Ovary (tissue), 7 donors: ENCODE measurements at regions not wholly inside any gene's neighbourhood (a gene's known extent, or its start where the extent isn't known, plus 50 kb on each side); places are given as distances from the start of the nearest gene placed in this dataset. TPM values are rescaled to one million over a fixed set of nuclear protein-coding genes. Genes with fewer than 3 reads are reported as not detected.
"Not testable (repeated sequence)": the region's sequence is repeated elsewhere in the genome, so short reads cannot be mapped to it uniquely, and the experiment has no call there.

Source experiments
- DNase-seq, 5 donors: peaks; one replicate each; pipeline ENCODE4 v3.0.0-alpha.2; 2019 to 2020
- H3K27ac ChIP-seq, 2 donors: fragments of 200-600 bp; one replicate each; pipeline versions ENCODE4 v1.5.1 to v1.8.0; 2019 to 2022
- H3K27me3 ChIP-seq: fragments of 200-600 bp; one replicate; pipeline ENCODE4 v1.8.0; 2022
- H3K36me3 ChIP-seq: fragments of 200-600 bp; sonication (generic); one replicate; pipeline ENCODE4 v1.5.1; 2019
- H3K4me1 ChIP-seq: one replicate; pipeline ENCODE4 v1.8.1; 2013; ENCODE audit warnings: mild to moderate bottlenecking, moderate library complexity; ENCODE audit not compliant: insufficient read depth
- H3K4me3 ChIP-seq: fragments of 200-600 bp; sonication (generic); one replicate; pipeline ENCODE4 v1.5.1; 2017
- H3K9me3 ChIP-seq, 2 donors: fragments of 200-600 bp in 1 of 2; sonication (generic) in 1 of 2; one replicate each; pipeline versions ENCODE4 v1.5.1 to v1.8.1; 2013 to 2019; ENCODE audit warnings: mild to moderate bottlenecking in 1 of 2, moderate library complexity in 1 of 2
- CTCF ChIP-seq, 3 donors: fragments of 450-650 bp in 2 of 3; fragments of 200-600 bp in 1 of 3; IDR thresholded peaks; one replicate each; pipeline versions ENCODE4 v1.5.1 to v1.8.0; 2016 to 2022; ENCODE audit warnings: antibody characterized with exemption in 3 of 3, mild to moderate bottlenecking in 1 of 3
- EP300 ChIP-seq: sonication (generic); formaldehyde crosslinking; IDR thresholded peaks from one replicate; pipeline ENCODE4 v1.6.1; 2017; ENCODE audit warnings: antibody characterized with exemption
- POLR2A ChIP-seq: fragments of 450-650 bp; IDR thresholded peaks from one replicate; pipeline ENCODE4 v1.6.1; 2017; ENCODE audit warnings: antibody characterized with exemption, mild to moderate bottlenecking, moderate library complexity
- WGBS, 3 donors: extraction: QIAGEN DNeasy Blood & Tissue Kit in 1 of 3; methylation state at CpG; one replicate each; pipeline versions ENCODE4 v1.1.5 to v1.1.7; 2013 to 2017; 5-methylcytosine and 5-hydroxymethylcytosine counted together
- intact Hi-C, 4 donors: fragments of 100-400 bp; cut with DNase I; formaldehyde crosslinking; loops; one replicate each; pipeline versions ENCODE4 v1.11.0 to v1.15.1; 2022 to 2023
- small RNA-seq: library from RNA; depleted of rRNA; stranded (forward); fragments of <200 nt; gene quantifications from one replicate; pipeline ENCODE3, GENCODE V24; 2016
- donor health status: DM: no; HTN: no; CAD: no; lungs with moderate emphysema.
- donor health status: DM: no; HTN: no; CAD: no.
- donor health status: Bipolar disorder and iron deficiency.
- donor health status: DM: no; HTN: no; CAD: no.
- donor health status: DM: yes; HTN: yes; CAD: no.

- DNase-seq: no peak
- H3K4me3 ChIP-seq: no peak overlapping the region
- WGBS, 3 donors: 88 to 94% (median 90%) methylated on average over 4 of the region's 4 CpGs
- no peaks in the 10 kb centered on the region for H3K9me3 ChIP-seq
- no peak overlapping the region for H3K27ac ChIP-seq
- H3K27me3 ChIP-seq: no peaks in the 10 kb centered on the region
- TF ChIP-seq EP300 (no peak), POLR2A (no peak), CTCF (IDR thresholded peaks at IDR 0.05) (no peak)
- intact Hi-C loops: no loop called here
- H3K36me3 ChIP-seq: no peaks in the 10 kb centered on the region
- H3K4me1 ChIP-seq: no peaks in the 10 kb centered on the region
Observed at GRCh38 chr12:131647667-131648066, 63.2 kb upstream of the SFSWAP start.

- DNase-seq, H3K4me1 ChIP-seq, H3K9me3 ChIP-seq, intact Hi-C loops, H3K4me3 ChIP-seq, H3K27ac ChIP-seq, H3K27me3 ChIP-seq, H3K36me3 ChIP-seq: not testable (repeated sequence)
- WGBS, 3 donors: 70 to 72% methylated on average over 3 to 9 of the region's 13 CpGs; no CpG with 5 or more reads in 1 of the 3 donors
Observed at GRCh38 chr12:131655469-131656174, 55.3 kb upstream of the SFSWAP start.

GRCh38 chr12:131656796-131657195 is 54.1 kb upstream of the SFSWAP start:
- H3K27me3 ChIP-seq, H3K36me3 ChIP-seq, H3K4me1 ChIP-seq, H3K27ac ChIP-seq, intact Hi-C loops, H3K9me3 ChIP-seq, DNase-seq, H3K4me3 ChIP-seq: not testable (repeated sequence)
- 86 to 92% (median 89%) methylated on average over 4 to 5 of the region's 5 CpGs for WGBS, 3 donors

GRCh38 chr12:131658605-131659004 is 52.3 kb upstream of the SFSWAP start:
- DNase-seq, H3K27me3 ChIP-seq, H3K4me3 ChIP-seq, H3K4me1 ChIP-seq, H3K36me3 ChIP-seq, H3K9me3 ChIP-seq, intact Hi-C loops, H3K27ac ChIP-seq: not testable (repeated sequence)
- WGBS, 3 donors: 71 to 77% (median 73%) methylated on average over 6 to 7 of the region's 8 CpGs

GRCh38 chr12:131659484-131659883 is 51.4 kb upstream of the SFSWAP start:
- intact Hi-C loops, H3K36me3 ChIP-seq, H3K4me1 ChIP-seq, H3K27ac ChIP-seq, H3K4me3 ChIP-seq, H3K27me3 ChIP-seq, DNase-seq, H3K9me3 ChIP-seq: not testable (repeated sequence)
- WGBS, 3 donors: 28 to 41% (median 38%) methylated on average over 4 to 8 of the region's 8 CpGs

- 77 to 82% (median 81%) methylated on average over 7 of the region's 7 CpGs for WGBS, 3 donors
- not testable (repeated sequence) for H3K4me1 ChIP-seq, DNase-seq, H3K9me3 ChIP-seq, H3K36me3 ChIP-seq, H3K4me3 ChIP-seq, H3K27me3 ChIP-seq, H3K27ac ChIP-seq
- intact Hi-C loops: loop anchor here in 3 of 4 donors (10.0 kb wide), 1 partner anchor 365 kb away; no protein-coding TSS in a partner anchor
Observed at GRCh38 chr12:131659976-131660375, 50.9 kb upstream of the SFSWAP start.

- WGBS, 3 donors: 94 to 95% (median 95%) methylated on average over 10 to 12 of the region's 12 CpGs
- DNase-seq, H3K4me1 ChIP-seq, H3K27ac ChIP-seq, H3K9me3 ChIP-seq, H3K36me3 ChIP-seq, H3K27me3 ChIP-seq, H3K4me3 ChIP-seq: not testable (repeated sequence)
- intact Hi-C loops: loop anchor here in 3 of 4 donors (10.0 kb wide), 1 partner anchor 366 kb away; no protein-coding TSS in a partner anchor
Observed at GRCh38 chr12:131660401-131660800, 50.5 kb upstream of the SFSWAP start.

Small RNA genes in the stretch of these regions (small RNA-seq; reads per million reads assigned to genes)
- gene AC140063.1: not detected
- gene RNA5SP376: not detected
